Fibroblast of villous mesenchyme (primary cell): ENCODE measurements at regions not wholly inside any gene's neighbourhood (a gene's known extent, or its start where the extent isn't known, plus 50 kb on each side); places are given as distances from the start of the nearest gene placed in this dataset.

Experiments used
- DNase-seq: peaks from one replicate; pipeline ENCODE4 v3.0.0-alpha.2; 2010; ENCODE audit warnings: low read depth
- H3K4me3 ChIP-seq: 2 replicates; pipeline ENCODE4 v1.5.1; 2011; ENCODE audit warnings: low read depth, mild to moderate bottlenecking, low read length
- TF ChIP-seq, protein P1 (sequence below): IDR thresholded peaks from 2 replicates; pipeline ENCODE4 v1.5.1; 2012; ENCODE audit warnings: low read depth, mild to moderate bottlenecking, low read length; ENCODE audit not compliant: insufficient read depth

DNA sequence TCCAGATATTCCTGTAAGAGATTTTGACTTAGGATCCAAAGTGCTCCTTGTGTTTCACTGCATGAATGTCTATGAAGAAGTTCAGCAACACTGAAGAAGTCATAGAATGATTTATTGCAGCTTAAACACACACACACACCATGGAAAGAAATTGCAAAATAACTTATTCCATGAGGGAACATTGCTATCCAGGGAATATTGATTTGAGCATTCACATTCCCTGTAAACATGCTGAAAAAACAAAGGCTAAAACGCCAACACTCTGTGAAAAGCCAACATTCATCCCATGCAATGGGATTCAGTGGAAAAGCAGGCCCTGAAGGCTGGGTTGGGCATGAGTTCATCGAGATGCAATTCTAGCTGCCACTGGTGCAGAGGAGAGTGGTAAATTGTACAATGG, 109.6 kb upstream of the CXCL14 start:
- H3K4me3 ChIP-seq, result no peak overlapping the region
- TF ChIP-seq, protein P1, sequence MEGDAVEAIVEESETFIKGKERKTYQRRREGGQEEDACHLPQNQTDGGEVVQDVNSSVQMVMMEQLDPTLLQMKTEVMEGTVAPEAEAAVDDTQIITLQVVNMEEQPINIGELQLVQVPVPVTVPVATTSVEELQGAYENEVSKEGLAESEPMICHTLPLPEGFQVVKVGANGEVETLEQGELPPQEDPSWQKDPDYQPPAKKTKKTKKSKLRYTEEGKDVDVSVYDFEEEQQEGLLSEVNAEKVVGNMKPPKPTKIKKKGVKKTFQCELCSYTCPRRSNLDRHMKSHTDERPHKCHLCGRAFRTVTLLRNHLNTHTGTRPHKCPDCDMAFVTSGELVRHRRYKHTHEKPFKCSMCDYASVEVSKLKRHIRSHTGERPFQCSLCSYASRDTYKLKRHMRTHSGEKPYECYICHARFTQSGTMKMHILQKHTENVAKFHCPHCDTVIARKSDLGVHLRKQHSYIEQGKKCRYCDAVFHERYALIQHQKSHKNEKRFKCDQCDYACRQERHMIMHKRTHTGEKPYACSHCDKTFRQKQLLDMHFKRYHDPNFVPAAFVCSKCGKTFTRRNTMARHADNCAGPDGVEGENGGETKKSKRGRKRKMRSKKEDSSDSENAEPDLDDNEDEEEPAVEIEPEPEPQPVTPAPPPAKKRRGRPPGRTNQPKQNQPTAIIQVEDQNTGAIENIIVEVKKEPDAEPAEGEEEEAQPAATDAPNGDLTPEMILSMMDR, result no peak
- DNase-seq, result no peak

DNA sequence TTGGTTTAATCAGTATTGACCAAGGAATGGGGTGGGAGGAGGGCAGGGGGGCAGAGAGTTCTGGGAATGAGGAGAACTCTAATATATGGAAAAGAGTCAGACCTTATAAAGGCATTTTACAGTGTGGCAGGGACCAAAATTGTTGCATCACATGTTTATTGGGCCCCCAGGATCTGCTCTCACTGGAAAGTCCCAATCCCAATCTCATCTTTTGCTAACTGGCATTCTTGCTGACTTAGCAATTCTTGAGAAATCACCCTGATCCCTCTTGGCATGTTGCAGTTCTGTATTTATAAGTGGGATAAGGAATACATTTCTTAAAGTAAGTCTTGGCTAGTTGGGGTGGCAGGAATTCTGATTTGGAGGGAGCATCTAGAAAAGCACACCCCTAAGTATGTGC, 104.4 kb upstream of the CXCL14 start:
- no peak overlapping the region for H3K4me3 ChIP-seq
- TF ChIP-seq, protein P1, result no peak
- DNase-seq, result no peak

DNA sequence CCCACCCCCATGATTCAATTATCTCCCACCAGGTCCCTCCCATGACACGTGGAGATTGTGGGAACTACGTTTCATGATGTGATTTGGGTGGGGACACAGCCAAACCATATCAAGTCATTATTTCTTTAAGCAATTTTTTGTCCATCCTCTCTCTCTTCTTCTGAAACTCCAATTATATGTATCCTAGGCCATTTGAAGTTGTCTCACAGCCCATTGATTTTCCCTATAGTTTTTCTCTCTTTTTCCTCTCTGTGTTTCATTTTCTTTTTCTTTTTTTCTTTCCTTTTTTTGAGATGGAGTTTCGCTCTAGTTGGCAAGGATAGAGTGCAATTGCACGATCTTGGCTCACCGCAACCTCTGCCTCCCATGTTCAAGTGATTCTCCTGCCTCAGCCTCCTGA, 101.9 kb upstream of the CXCL14 start:
- no peak overlapping the region for H3K4me3 ChIP-seq
- TF ChIP-seq, protein P1, result no peak

DNA sequence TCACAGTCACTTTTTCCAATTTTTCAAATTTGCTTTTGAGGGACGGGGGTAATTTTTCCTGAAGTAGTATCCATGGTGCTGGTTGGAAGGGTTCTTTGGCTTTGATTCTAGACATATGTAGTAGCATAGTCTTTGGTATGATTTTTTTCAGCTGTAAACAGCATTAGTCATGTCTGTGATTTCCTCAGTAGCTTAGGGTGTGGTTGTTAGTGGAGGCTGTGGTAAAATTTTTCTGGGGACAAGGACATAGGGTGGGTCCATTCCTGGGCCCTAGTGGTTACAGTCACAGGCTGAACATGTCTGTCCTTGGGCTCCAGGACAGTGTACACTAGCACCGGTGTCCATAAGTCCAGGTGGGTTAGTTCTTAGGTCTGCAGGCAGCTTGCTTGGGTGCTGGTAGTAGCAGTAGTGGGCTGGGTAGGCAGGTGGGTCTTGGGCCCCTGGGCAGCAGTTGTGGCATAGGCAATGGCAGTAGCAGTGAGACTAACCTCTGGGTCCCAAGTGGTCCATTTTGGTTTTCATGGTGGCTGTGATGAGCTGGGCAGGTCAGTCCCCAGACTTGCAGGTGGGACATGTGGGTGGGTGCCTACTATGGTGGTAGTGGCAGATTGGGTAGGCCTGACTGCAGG, 100.0 kb upstream of the CXCL14 start:
- DNase-seq, result no peak
- no peak overlapping the region for H3K4me3 ChIP-seq
- TF ChIP-seq, protein P1, result no peak

More for the DNA sequence above, 101.9 kb upstream of the CXCL14 start:
- no peak for DNase-seq

DNA sequence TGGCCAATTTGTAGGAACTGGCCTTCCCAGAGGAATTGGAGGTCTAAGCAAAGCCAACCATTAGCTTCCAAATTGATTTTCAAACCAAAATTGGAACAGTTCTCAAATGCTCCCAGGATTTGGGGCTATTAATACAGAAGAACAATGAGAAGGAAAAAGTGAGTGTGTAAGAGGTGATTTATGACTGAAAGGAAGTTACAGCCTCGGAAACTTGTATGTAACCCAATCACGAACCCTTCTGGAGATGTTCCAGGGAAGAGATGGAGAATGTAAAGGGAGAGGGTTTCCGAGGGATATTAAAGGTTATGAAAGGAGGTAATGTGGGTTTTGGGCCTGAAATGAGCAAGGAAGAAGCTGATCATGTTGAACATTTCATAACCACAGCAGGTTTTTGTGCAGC, 93.2 kb upstream of the CXCL14 start:
- H3K4me3 ChIP-seq, result no peak overlapping the region
- no peak for DNase-seq
- TF ChIP-seq, protein P1, result no peak

DNA sequence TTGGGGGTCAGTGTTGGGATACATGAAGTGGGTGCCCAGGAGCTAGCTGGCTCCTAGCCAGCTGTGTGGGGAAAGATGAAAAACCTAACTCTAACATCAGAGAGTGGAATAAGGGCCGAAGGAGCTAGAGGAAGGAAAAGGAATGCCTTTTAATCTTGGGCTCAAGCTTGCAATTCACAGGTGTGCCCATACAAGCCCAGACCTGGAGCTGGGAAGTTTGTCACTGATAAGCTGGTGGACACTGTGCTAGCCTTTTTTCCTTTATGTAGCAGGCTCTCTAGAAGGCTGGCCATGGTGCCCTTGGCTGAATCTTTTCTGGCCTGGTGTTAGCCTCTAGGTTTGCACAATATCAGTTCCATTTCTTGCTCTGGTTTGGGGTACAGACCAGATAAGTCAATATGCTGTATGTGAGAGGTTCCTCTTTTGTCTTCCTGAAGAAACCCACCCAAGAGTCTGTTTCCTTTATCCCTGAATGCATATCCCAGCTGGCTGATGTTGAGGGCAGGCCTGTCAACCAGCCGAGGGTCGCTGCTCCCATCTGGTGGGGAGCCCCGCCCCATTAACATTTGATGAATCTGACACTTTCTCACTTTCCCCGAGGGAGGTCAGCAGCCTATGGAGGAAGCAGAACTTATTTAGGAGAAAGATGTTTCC, 92.4 kb upstream of the CXCL14 start:
- TF ChIP-seq, protein P1, result no peak
- H3K4me3 ChIP-seq, result no peak overlapping the region
- no peak for DNase-seq
